ENCODE measurements at regions not wholly inside any gene's neighbourhood (a gene's known extent, or its start where the extent isn't known, plus 50 kb on each side); places are given as distances from the start of the nearest gene placed in this dataset.

GRCh38 chr6:12525276-12525675 lies 191.3 kb upstream of the PHACTR1 start:
- no peak overlapping the region for H3K14ac ChIP-seq (ENCODE audit: insufficient read depth, low read length)
- H3K79me2 ChIP-seq (ENCODE audit: insufficient read depth, low read length), result no peaks in the 10 kb centered on the region
- H3K23me2 ChIP-seq (ENCODE audit: insufficient read length, low read depth, low read length, poor library complexity, severe bottlenecking), result no peaks in the 10 kb centered on the region
- no peak overlapping the region for H4K5ac ChIP-seq (ENCODE audit: insufficient read length, low read depth, low read length)
- no peaks in the 10 kb centered on the region for H3K9me3 ChIP-seq (ENCODE audit: control insufficient read depth, low read depth, low read length)
- H2BK20ac ChIP-seq (ENCODE audit: low read depth, low read length, poor library complexity, severe bottlenecking), result no peak overlapping the region
- Mint-ChIP-seq H3K36me3 (ENCODE audit: insufficient read depth in 1 of 3, low read depth in 3 of 3) (0 out of 7 replicates have a peak, but pooled peaks cover 0 to 4% (median 0%) of the 10 kb centered on the region in 3 experiments), H3K4me3 (no peak overlapping the region), H3K9me3 (peaks cover 4 to 7% of the 10 kb centered on the region in 2 experiments), H3K4me1 (peaks cover 5 to 16% of the 10 kb centered on the region in 2 experiments), H3K27me3 (ENCODE audit: low read depth) (peaks cover 1% of the 10 kb centered on the region; the same call in 1 of the 2 replicates), H3K27ac (no peak overlapping the region)
- no peak overlapping the region for H4K91ac ChIP-seq (ENCODE audit: insufficient read length, low read depth, low read length)
- H3K4me1 ChIP-seq (ENCODE audit: insufficient read depth, low read length), result no peaks in the 10 kb centered on the region
- H2BK15ac ChIP-seq (ENCODE audit: low read depth, low read length), result no peak overlapping the region
- no peak overlapping the region for H2BK12ac ChIP-seq (ENCODE audit: insufficient read length, low read depth, low read length)
- no peak overlapping the region for H2AFZ ChIP-seq (ENCODE audit: low read length)
- no peak overlapping the region for H2BK120ac ChIP-seq (ENCODE audit: low read depth, low read length, poor library complexity, severe bottlenecking)
- no peaks in the 10 kb centered on the region for H4K20me1 ChIP-seq (ENCODE audit: control insufficient read depth, insufficient read depth, insufficient read length)
- H3T11ph ChIP-seq (ENCODE audit: low read length), result no peak overlapping the region
- no peak overlapping the region for H3K27ac ChIP-seq (ENCODE audit: insufficient read length, low read depth, low read length)
- no CpG with 5 or more reads among the region's 3 CpGs for WGBS (ENCODE audit: extremely low coverage, insufficient read length, low lambda C conversion rate)
- no peak overlapping the region for H2AK5ac ChIP-seq (ENCODE audit: insufficient read length, low read length)
- no peak overlapping the region for H3K18ac ChIP-seq (ENCODE audit: insufficient read length, low read depth, low read length)
- H2BK5ac ChIP-seq (ENCODE audit: insufficient read length, low read length), result no peak overlapping the region
- no peak overlapping the region for H3K23ac ChIP-seq (ENCODE audit: insufficient read length, low read depth, low read length)
- no peak for TF ChIP-seq CTCF (conservative IDR thresholded peaks at IDR 0.05)
- no peak overlapping the region for H3K9ac ChIP-seq (ENCODE audit: extremely low read depth, insufficient read length, low read length)
- H3K4ac ChIP-seq (ENCODE audit: low read depth, low read length), result no peak overlapping the region
- H3K27me3 ChIP-seq (ENCODE audit: insufficient read depth, low read length), result no peaks in the 10 kb centered on the region
- no peaks in the 10 kb centered on the region for H3K79me1 ChIP-seq (ENCODE audit: insufficient read depth, low read depth, low read length, poor library complexity, severe bottlenecking)
- DNase-seq, result no peak
- H4K8ac ChIP-seq (replicated peaks; ENCODE audit: insufficient read length, low read depth, low read length), result no peak overlapping the region
- H3K4me2 ChIP-seq (ENCODE audit: insufficient read depth, insufficient read length, low read length), result no peak overlapping the region
- no peak overlapping the region for H3K56ac ChIP-seq (ENCODE audit: insufficient read length, low read depth, low read length)

All from H9 (cell line).